IMR-90 (cell line): ENCODE measurements at regions not wholly inside any gene's neighbourhood (a gene's known extent, or its start where the extent isn't known, plus 50 kb on each side); places are given as distances from the start of the nearest gene placed in this dataset.

Experiments
- ATAC-seq: fragments of 200-7000 bp; cut with Tn5 transposase; 2 replicates; pipeline ENCODE4 v1.9.1; 2020; ENCODE audit warnings: low read depth, mild to moderate bottlenecking, moderate library complexity
- BruUV-seq: library from RNA; stranded (reverse); fragments of 400-500 nt; replicated peaks from 2 replicates; lab custom pipeline; 2021; lab: Mats Ljungman, UMichigan
- CTCF ChIA-PET: fragments of 300-600 bp; formaldehyde crosslinking; extraction: SDS; loops from one replicate; lab custom pipeline; 2021; ENCODE audit warnings: antibody characterized with exemption; lab: Yijun Ruan, JAX
- POLR2A ChIA-PET: fragments of 300-600 bp; sonication (Branson Sonifier 250); formaldehyde crosslinking; loops from one replicate; lab custom pipeline; 2022; ENCODE audit warnings: antibody characterized with exemption; ENCODE audit not compliant: unreplicated experiment; lab: Charles Lee
- DNase-seq: peaks from one replicate; pipeline ENCODE4 v3.0.0; 2013
- H2AFZ ChIP-seq: replicated peaks from 2 replicates; pipeline ENCODE3; 2013; ENCODE audit warnings: low read length, mild to moderate bottlenecking; ENCODE audit not compliant: poor library complexity
- H2AK5ac ChIP-seq: 2 replicates; pipeline ENCODE4 v1.6.1; 2013; ENCODE audit warnings: low read depth, low read length, inconsistent platforms
- H2AK9ac ChIP-seq: replicated peaks from 2 replicates; pipeline ENCODE3; 2013; ENCODE audit warnings: mild to moderate bottlenecking, low read depth, low read length, moderate library complexity; ENCODE audit not compliant: poor library complexity
- H2BK120ac ChIP-seq: 2 replicates; pipeline ENCODE4 v1.6.1; 2013; ENCODE audit warnings: low read depth, low read length, inconsistent platforms
- H2BK15ac ChIP-seq: 3 replicates; pipeline ENCODE4 v1.6.1; 2013; ENCODE audit warnings: low read depth, low read length, inconsistent platforms
- H2BK20ac ChIP-seq: 2 replicates; pipeline ENCODE4 v1.6.1; 2013; ENCODE audit warnings: low read depth, mild to moderate bottlenecking, inconsistent platforms, low read length, moderate library complexity
- H2BK5ac ChIP-seq: 2 replicates; pipeline ENCODE4 v1.6.1; 2013; ENCODE audit warnings: mild to moderate bottlenecking, low read depth, low read length, inconsistent platforms; ENCODE audit not compliant: poor library complexity, severe bottlenecking
- H3K14ac ChIP-seq: replicated peaks from 2 replicates; pipeline ENCODE4 v1.6.1; 2013; ENCODE audit warnings: low read depth, low read length, inconsistent platforms
- H3K18ac ChIP-seq: 2 replicates; pipeline ENCODE4 v1.6.1; 2013; ENCODE audit warnings: low read depth, low read length, control low read depth
- H3K23ac ChIP-seq: 2 replicates; pipeline ENCODE4 v1.6.1; 2013; ENCODE audit warnings: low read depth, low read length, inconsistent platforms
- H3K27ac ChIP-seq: 2 replicates; pipeline ENCODE4 v1.5.1; 2013; ENCODE audit warnings: mild to moderate bottlenecking, control low read depth, low read length; ENCODE audit not compliant: insufficient read depth
- H3K27me3 ChIP-seq: 2 replicates; pipeline ENCODE4 v1.6.1; 2013; ENCODE audit warnings: low read length; ENCODE audit not compliant: control insufficient read depth, insufficient read depth
- H3K36me3 ChIP-seq: 2 replicates; pipeline ENCODE4 v1.6.1; 2013; ENCODE audit warnings: low read length, mixed read lengths; ENCODE audit not compliant: control insufficient read depth, insufficient read depth
- H3K4ac ChIP-seq: 2 replicates; pipeline ENCODE4 v1.6.1; 2013; ENCODE audit warnings: low read depth, low read length, inconsistent platforms
- H3K4me1 ChIP-seq: 2 replicates; pipeline ENCODE4 v1.6.1; 2013; ENCODE audit warnings: low read length, mixed read lengths; ENCODE audit not compliant: control insufficient read depth, insufficient read depth
- H3K4me2 ChIP-seq: 2 replicates; pipeline ENCODE4 v1.6.1; 2013; ENCODE audit warnings: low read depth, mild to moderate bottlenecking, control low read depth, low read length, moderate library complexity
- H3K4me3 ChIP-seq: 2 replicates; pipeline ENCODE4 v1.5.1; 2013; ENCODE audit warnings: low read depth, mild to moderate bottlenecking, control low read depth, low read length, moderate library complexity; ENCODE audit not compliant: insufficient read depth
- H3K56ac ChIP-seq: 2 replicates; pipeline ENCODE4 v1.6.1; 2013; ENCODE audit warnings: low read length, inconsistent platforms; ENCODE audit not compliant: insufficient read depth; ENCODE audit errors: extremely low read depth
- H3K79me1 ChIP-seq, 2 experiments: 2 replicates each; pipeline ENCODE4 v1.6.1; 2013; ENCODE audit warnings: low read length in 2 of 2, inconsistent platforms in 1 of 2, low read depth in 1 of 2
- H3K9ac ChIP-seq: 2 replicates; pipeline ENCODE4 v1.6.1; 2013; ENCODE audit warnings: low read depth, low read length, control low read depth
- H3K9me1 ChIP-seq: 2 replicates; pipeline ENCODE4 v1.6.1; 2013; ENCODE audit warnings: low read length, inconsistent platforms; ENCODE audit not compliant: insufficient read depth
- H3K9me3 ChIP-seq: 2 replicates; pipeline ENCODE4 v1.6.1; 2013; ENCODE audit warnings: low read length; ENCODE audit not compliant: control insufficient read depth, insufficient read depth
- H4K20me1 ChIP-seq: 2 replicates; pipeline ENCODE4 v1.6.1; 2013; ENCODE audit warnings: low read length, inconsistent platforms; ENCODE audit not compliant: insufficient read depth
- H4K5ac ChIP-seq: 2 replicates; pipeline ENCODE4 v1.6.1; 2013; ENCODE audit warnings: mild to moderate bottlenecking, low read depth, low read length, control low read depth
- H4K8ac ChIP-seq, 2 experiments: 2 replicates each; pipeline ENCODE4 v1.6.1; 2013; ENCODE audit warnings: low read depth in 2 of 2, low read length in 2 of 2, control low read depth in 1 of 2, inconsistent platforms in 1 of 2
- H4K91ac ChIP-seq: 2 replicates; pipeline ENCODE4 v1.6.1; 2013; ENCODE audit warnings: low read depth, low read length, inconsistent platforms; ENCODE audit not compliant: insufficient read depth
- BHLHE40 ChIP-seq: fragments of 150-350 bp; IDR thresholded peaks from 2 replicates; pipeline ENCODE4 v1.6.1; 2016; ENCODE audit warnings: mild to moderate bottlenecking, low read depth, low read length
- CEBPB ChIP-seq: IDR thresholded peaks from 2 replicates; pipeline ENCODE4 v1.6.1; 2012; ENCODE audit warnings: low read depth, low read length, improper control_type of control experiment
- ELK1 ChIP-seq: fragments of 150-350 bp; IDR thresholded peaks from 2 replicates; pipeline ENCODE4 v1.6.1; 2016; ENCODE audit warnings: low read depth, mild to moderate bottlenecking, low read length, moderate library complexity, borderline replicate concordance
- MAZ ChIP-seq: IDR thresholded peaks from 2 replicates; pipeline ENCODE4 v1.6.1; 2012; ENCODE audit warnings: low read depth, mild to moderate bottlenecking, low read length, improper control_type of control experiment, moderate library complexity, borderline replicate concordance
- MXI1 ChIP-seq: IDR thresholded peaks from 2 replicates; pipeline ENCODE4 v1.6.1; 2012; ENCODE audit warnings: low read depth, mild to moderate bottlenecking, low read length, moderate library complexity, borderline replicate concordance
- POLR2A ChIP-seq: IDR thresholded peaks from 2 replicates; pipeline ENCODE4 v1.6.1; 2012; ENCODE audit warnings: mild to moderate bottlenecking, low read depth, low read length
- RAD21 ChIP-seq: IDR thresholded peaks from 2 replicates; pipeline ENCODE4 v1.6.1; 2012; ENCODE audit warnings: low read length, improper control_type of control experiment
- SMC3 ChIP-seq: fragments of 150-350 bp; IDR thresholded peaks from 2 replicates; pipeline ENCODE4 v1.6.1; 2016; ENCODE audit warnings: low read depth, mild to moderate bottlenecking, antibody characterized with exemption, low read length, moderate library complexity
- WGBS, 2 experiments: methylation state at CpG; one replicate each; pipeline versions ENCODE4 v1.1.5 to v1.1.7; 2013; ENCODE audit warnings: missing lambda C conversion rate in 2 of 2; ENCODE audit not compliant: insufficient read length in 1 of 2; ENCODE audit errors: extremely low coverage in 2 of 2; 5-methylcytosine and 5-hydroxymethylcytosine counted together
- dilution Hi-C: fragments of 300-500 bp; cut with HindIII; formaldehyde crosslinking; loops from one replicate; pipeline ENCODE4 v1.14.3; 2018; ENCODE audit warnings: low sequenced_read_pairs; ENCODE audit not compliant: unreplicated experiment
- in situ Hi-C: fragments of 300-500 bp; cut with MboI; formaldehyde crosslinking; loops from 3 replicates; pipeline ENCODE4 v1.14.3; 2019; ENCODE audit warnings: low sequenced_read_pairs, inconsistent platforms, mixed read lengths
- intact Hi-C: fragments of 100-400 bp; cut with micrococcal nuclease; formaldehyde crosslinking; loops from 2 replicates; pipeline ENCODE4 v1.10.0; 2022

GRCh38 chr15:52620496-52620895 lies 51.7 kb upstream of the ARPP19 start:
- DNase-seq (no peak), ATAC-seq (no peak)
- no peak overlapping the region for H2BK120ac ChIP-seq
- H3K23ac ChIP-seq: no peak overlapping the region
- H3K27ac ChIP-seq: no peak overlapping the region
- peaks cover 0 to 3% of the 10 kb centered on the region in 2 experiments; a peak in 1 of 4 replicates for H3K79me1 ChIP-seq
- no CpG with 5 or more reads among the region's 4 CpGs for WGBS, 2 experiments
- no peak overlapping the region for H2AK9ac ChIP-seq
- H4K5ac ChIP-seq: no peak overlapping the region
- no peak overlapping the region for H2AK5ac ChIP-seq
- in situ Hi-C loops (no loop called here), intact Hi-C loops (no loop called here), dilution Hi-C loops (no loop called here)
- no peak overlapping the region for H3K4ac ChIP-seq
- no peak overlapping the region for H4K8ac ChIP-seq
- no peaks in the 10 kb centered on the region for H3K9me1 ChIP-seq
- H3K4me1 ChIP-seq: no peaks in the 10 kb centered on the region
- no peaks in the 10 kb centered on the region for H4K20me1 ChIP-seq
- no peak overlapping the region for H2BK20ac ChIP-seq
- no peak overlapping the region for H3K9ac ChIP-seq
- no peak overlapping the region for H3K4me2 ChIP-seq
- H3K18ac ChIP-seq: no peak overlapping the region
- no peak overlapping the region for H2BK5ac ChIP-seq
- H4K91ac ChIP-seq: no peak overlapping the region
- peaks cover 13% of the 10 kb centered on the region for H3K36me3 ChIP-seq
- CTCF ChIA-PET: no interaction called here
- no peaks in the 10 kb centered on the region for H3K27me3 ChIP-seq
- no TSS peak for BruUV-seq
- H3K14ac ChIP-seq: no peak overlapping the region
- no peaks in the 10 kb centered on the region for H3K9me3 ChIP-seq
- no peak overlapping the region for H2BK15ac ChIP-seq
- H3K56ac ChIP-seq: no peak overlapping the region
- H2AFZ ChIP-seq: no peak overlapping the region
- no peak overlapping the region for H3K4me3 ChIP-seq
- POLR2A ChIA-PET: no interaction called here
- TF ChIP-seq POLR2A (no peak), MXI1 (no peak), MAZ (no peak), BHLHE40 (no peak), RAD21 (no peak), SMC3 (no peak), CEBPB (no peak), ELK1 (no peak)
